Stomach (tissue), 8 donors: ENCODE measurements at regions not wholly inside any gene's neighbourhood (a gene's known extent, or its start where the extent isn't known, plus 50 kb on each side); places are given as distances from the start of the nearest gene placed in this dataset.

Experiments used
- DNase-seq, 2 donors: peaks; one replicate each; pipeline versions ENCODE4 v3.0.0 to v3.0.0-alpha.2; 2013 to 2019
- H3K27ac ChIP-seq, 5 donors: fragments of 200-600 bp in 4 of 5; sonication (generic) in 4 of 5; one replicate each; pipeline ENCODE4 v1.5.1; 2013 to 2019; ENCODE audit warnings: mild to moderate bottlenecking in 1 of 5, moderate library complexity in 1 of 5
- H3K27me3 ChIP-seq, 3 donors: fragments of 200-600 bp; sonication (generic); one replicate each; pipeline ENCODE4 v1.5.1; 2017 to 2019; ENCODE audit warnings: mixed run types in 1 of 3
- H3K36me3 ChIP-seq, 4 donors: fragments of 200-600 bp; sonication (generic); 1 replicate in 3 of 4; 2 replicates in 1 of 4; pipeline ENCODE4 v1.5.1; 2016 to 2019
- H3K4me1 ChIP-seq, 4 donors: fragments of 200-600 bp; sonication (generic); one replicate each; pipeline ENCODE4 v1.5.1; 2016 to 2019
- H3K4me3 ChIP-seq, 4 donors: fragments of 200-600 bp; sonication (generic) in 3 of 4; one replicate each; pipeline ENCODE4 v1.5.1; 2016 to 2019; ENCODE audit warnings: mild to moderate bottlenecking in 1 of 4
- H3K9me3 ChIP-seq, 4 donors: fragments of 200-600 bp; sonication (generic); one replicate each; pipeline ENCODE4 v1.5.1; 2016 to 2019
- EP300 ChIP-seq: sonication (generic); formaldehyde crosslinking; IDR thresholded peaks from one replicate; pipeline ENCODE4 v1.6.1; 2017; ENCODE audit warnings: antibody characterized with exemption
- POLR2A ChIP-seq, 4 donors: fragments of 450-650 bp; IDR thresholded peaks; one replicate each; pipeline ENCODE4 v1.6.1; 2016; ENCODE audit warnings: antibody characterized with exemption in 4 of 4, control low read depth in 2 of 4, mild to moderate bottlenecking in 1 of 4, moderate library complexity in 1 of 4
- POLR2AphosphoS5 ChIP-seq, 3 donors: sonication (generic); formaldehyde crosslinking; IDR thresholded peaks; one replicate each; pipeline ENCODE4 v1.6.1; 2016; ENCODE audit warnings: antibody characterized with exemption in 3 of 3
- WGBS, 5 donors: extraction: QIAGEN DNeasy Blood & Tissue Kit in 3 of 5; methylation state at CpG; one replicate each; pipeline versions ENCODE4 v1.1.5 to v1.1.7; 2013 to 2018; 5-methylcytosine and 5-hydroxymethylcytosine counted together
- intact Hi-C: fragments of 100-400 bp; cut with DNase I; formaldehyde crosslinking; loops from one replicate; pipeline ENCODE4 v1.15.1; 2023; ENCODE audit warnings: low total_unique reads
- small RNA-seq, 4 donors: library from RNA; depleted of rRNA; stranded (forward); fragments of <200 nt; gene quantifications; one replicate each; pipeline ENCODE3, GENCODE V24; 2016
- TF ChIP-seq, protein P1 (sequence below), 7 experiments: fragments of 450-650 bp in 4 of 7; fragments of 200-600 bp in 3 of 7; sonication (generic) in 3 of 7; IDR thresholded peaks; one replicate each; pipeline ENCODE4 v1.5.1; 2016 to 2019; ENCODE audit warnings: antibody characterized with exemption in 7 of 7, control low read depth in 2 of 7, mild to moderate bottlenecking in 1 of 7
- donor health status: healthy with polysubstance abuse.
- donor health status: Bipolar disorder and iron deficiency.
- donor health status: healthy.

DNA sequence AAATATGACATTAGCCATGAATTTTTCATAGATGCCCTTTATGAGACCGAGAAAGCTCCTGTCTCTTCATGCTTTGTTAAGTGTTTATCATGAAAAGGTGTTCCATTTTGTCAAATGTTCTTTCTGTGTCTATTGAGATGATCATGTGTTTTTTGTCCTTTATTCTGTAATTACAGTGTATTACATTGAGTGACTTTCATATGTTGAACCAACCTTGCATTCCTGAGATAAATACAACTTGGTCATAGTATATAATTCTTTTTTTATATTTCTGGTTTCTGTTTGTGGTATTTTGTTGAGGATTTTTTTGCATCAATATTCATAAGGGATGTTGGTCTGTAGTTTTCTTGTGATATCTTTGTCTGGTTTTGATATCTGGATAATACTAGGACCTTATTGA lies 52.9 kb upstream of the HPCAL1 start:
- DNase-seq = no peak
- intact Hi-C loops = no loop called here
- no peak overlapping the region for H3K4me3 ChIP-seq
- H3K27me3 ChIP-seq = no peaks in the 10 kb centered on the region
- TF ChIP-seq EP300 = no peak
- TF ChIP-seq, protein P1, sequence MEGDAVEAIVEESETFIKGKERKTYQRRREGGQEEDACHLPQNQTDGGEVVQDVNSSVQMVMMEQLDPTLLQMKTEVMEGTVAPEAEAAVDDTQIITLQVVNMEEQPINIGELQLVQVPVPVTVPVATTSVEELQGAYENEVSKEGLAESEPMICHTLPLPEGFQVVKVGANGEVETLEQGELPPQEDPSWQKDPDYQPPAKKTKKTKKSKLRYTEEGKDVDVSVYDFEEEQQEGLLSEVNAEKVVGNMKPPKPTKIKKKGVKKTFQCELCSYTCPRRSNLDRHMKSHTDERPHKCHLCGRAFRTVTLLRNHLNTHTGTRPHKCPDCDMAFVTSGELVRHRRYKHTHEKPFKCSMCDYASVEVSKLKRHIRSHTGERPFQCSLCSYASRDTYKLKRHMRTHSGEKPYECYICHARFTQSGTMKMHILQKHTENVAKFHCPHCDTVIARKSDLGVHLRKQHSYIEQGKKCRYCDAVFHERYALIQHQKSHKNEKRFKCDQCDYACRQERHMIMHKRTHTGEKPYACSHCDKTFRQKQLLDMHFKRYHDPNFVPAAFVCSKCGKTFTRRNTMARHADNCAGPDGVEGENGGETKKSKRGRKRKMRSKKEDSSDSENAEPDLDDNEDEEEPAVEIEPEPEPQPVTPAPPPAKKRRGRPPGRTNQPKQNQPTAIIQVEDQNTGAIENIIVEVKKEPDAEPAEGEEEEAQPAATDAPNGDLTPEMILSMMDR (IDR thresholded peaks at IDR 0.05) = no peak
- no peak for TF ChIP-seq POLR2A (IDR thresholded peaks at IDR 0.05)
- TF ChIP-seq POLR2AphosphoS5 (IDR thresholded peaks at IDR 0.05) = no peak
- no peaks in the 10 kb centered on the region for H3K4me1 ChIP-seq
- H3K27ac ChIP-seq = no peak overlapping the region
- no peaks in the 10 kb centered on the region for H3K36me3 ChIP-seq
- WGBS, 5 donors = 73 to 89% (median 87%) methylated on average over 1 of the region's 1 CpG
- H3K9me3 ChIP-seq = peaks cover 0 to 15% (median 6%) of the 10 kb centered on the region in 4 donors

- DNase-seq = peak in 1 of 2 donors; percentile 51
- Histone ChIP-seq H3K4me3 (no peak overlapping the region), H3K27ac (no peak overlapping the region), H3K4me1 (no peaks in the 10 kb centered on the region), H3K9me3 (peaks cover 0 to 15% (median 6%) of the 10 kb centered on the region in 4 donors), H3K27me3 (peaks cover 0 to 5% (median 0%) of the 10 kb centered on the region in 3 donors), H3K36me3 (no peaks in the 10 kb centered on the region)
- 31 to 77% (median 47%) methylated on average over 2 of the region's 2 CpGs for WGBS, 5 donors
- intact Hi-C loops = no loop called here
- TF ChIP-seq EP300 (no peak), POLR2A (IDR thresholded peaks at IDR 0.05) (no peak), POLR2AphosphoS5 (IDR thresholded peaks at IDR 0.05) (no peak)
- TF ChIP-seq, protein P1 (IDR thresholded peaks at IDR 0.05) = no peak
These were observed 50.5 kb upstream of the HPCAL1 start for GRCh38 chr2:10252224-10252623.

DNA sequence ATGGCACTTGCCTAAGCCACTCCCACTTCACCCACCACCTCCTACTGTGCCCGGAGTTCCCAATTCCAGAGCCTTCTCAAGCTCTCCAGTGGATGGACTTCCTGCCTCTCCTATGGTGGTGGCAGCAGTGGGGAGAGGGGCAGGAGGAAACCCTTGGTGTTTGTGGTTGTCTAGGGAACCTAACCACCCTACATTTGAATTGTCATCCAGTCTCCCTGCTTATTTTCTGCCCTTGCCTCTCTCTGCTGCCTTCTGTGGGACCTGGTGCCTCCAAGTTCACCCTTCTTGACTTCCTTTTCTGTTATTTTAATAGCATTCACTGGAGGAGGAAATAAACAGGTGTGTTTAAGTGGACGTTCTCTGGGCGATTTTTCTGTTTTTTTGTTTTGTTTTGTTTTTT lies 50.0 kb upstream of the HPCAL1 start:
- TF ChIP-seq, protein P1 (IDR thresholded peaks at IDR 0.05) = no peak
- TF ChIP-seq POLR2AphosphoS5 (IDR thresholded peaks at IDR 0.05) (no peak), EP300 (no peak)
- H3K4me1 ChIP-seq = no peaks in the 10 kb centered on the region
- no peak for DNase-seq
- intact Hi-C loops = no loop called here
- H3K36me3 ChIP-seq = no peaks in the 10 kb centered on the region
- peaks cover 0 to 5% (median 0%) of the 10 kb centered on the region in 3 donors for H3K27me3 ChIP-seq
- no peak overlapping the region for H3K4me3 ChIP-seq
- peaks cover 0 to 15% (median 6%) of the 10 kb centered on the region in 4 donors for H3K9me3 ChIP-seq
- 72 to 91% (median 80%) methylated on average over 3 of the region's 3 CpGs for WGBS, 5 donors
- no peak overlapping the region for H3K27ac ChIP-seq

Small RNAs in the stretch of these regions (small RNA-seq; reads per million reads assigned to genes)
- 0 reads per million in 4 donors for gene MIR4261
